Activated T-cell treated with anti-CD3 and anti-CD28 coated beads, Interleukin-2, amount 50 U/mL, for 72 hours (primary cell): ENCODE measurements at regions not wholly inside any gene's neighbourhood (a gene's known extent, or its start where the extent isn't known, plus 50 kb on each side); places are given as distances from the start of the nearest gene placed in this dataset.

ENCODE experiments used
- ATAC-seq, 2 donors: fragments of 150-1000 bp; cut with Tn5 transposase; replicated peaks in 1 of 2; 2 replicates each; pipeline ENCODE4 v1.10.0; 2021; ENCODE audit warnings: moderate library complexity in 2 of 2, mild to moderate bottlenecking in 1 of 2
- DNase-seq, 2 donors: peaks; one replicate each; pipeline ENCODE4 v3.0.0; 2021 to 2022; ENCODE audit warnings: mixed read lengths in 1 of 2
- H3K27ac Mint-ChIP-seq: one replicate; pipeline ENCODE4 v1.8.0; 2022; ENCODE audit warnings: mild to moderate bottlenecking, moderate library complexity, mixed read lengths
- H3K27me3 Mint-ChIP-seq: one replicate; pipeline ENCODE4 v1.8.0; 2022; ENCODE audit warnings: low read depth, mixed read lengths
- H3K36me3 Mint-ChIP-seq, 2 donors: one replicate each; pipeline ENCODE4 v1.8.0; 2022; ENCODE audit warnings: mixed read lengths in 2 of 2, mild to moderate bottlenecking in 1 of 2; ENCODE audit not compliant: insufficient read depth in 2 of 2
- H3K4me1 Mint-ChIP-seq: one replicate; pipeline ENCODE4 v1.8.0; 2022; ENCODE audit warnings: low read depth, mixed read lengths
- H3K4me3 Mint-ChIP-seq, 2 donors: one replicate each; pipeline ENCODE4 v1.8.0; 2022; ENCODE audit warnings: mild to moderate bottlenecking in 2 of 2, mixed read lengths in 2 of 2, moderate library complexity in 2 of 2
- H3K9me3 Mint-ChIP-seq, 2 donors: one replicate each; pipeline ENCODE4 v1.8.0; 2022; ENCODE audit warnings: mixed read lengths in 2 of 2

- H3K36me3 Mint-ChIP-seq: no peaks in the 10 kb centered on the region
- DNase-seq (peak; percentile 74 to 84), ATAC-seq (peak; percentile 94 to 96)
- H3K9me3 Mint-ChIP-seq: peaks cover 0 to 1% of the 10 kb centered on the region in 2 donors
- peaks cover 15% of the 10 kb centered on the region for H3K27me3 Mint-ChIP-seq
- no peak overlapping the region for H3K27ac Mint-ChIP-seq
- H3K4me1 Mint-ChIP-seq: peaks cover 12% of the 10 kb centered on the region
- H3K4me3 Mint-ChIP-seq: peak overlapping the region; percentile 59 to 65
These were observed 73.9 kb downstream of the CXCL12 start for GRCh38 chr10:44310762-44311562.

DNA sequence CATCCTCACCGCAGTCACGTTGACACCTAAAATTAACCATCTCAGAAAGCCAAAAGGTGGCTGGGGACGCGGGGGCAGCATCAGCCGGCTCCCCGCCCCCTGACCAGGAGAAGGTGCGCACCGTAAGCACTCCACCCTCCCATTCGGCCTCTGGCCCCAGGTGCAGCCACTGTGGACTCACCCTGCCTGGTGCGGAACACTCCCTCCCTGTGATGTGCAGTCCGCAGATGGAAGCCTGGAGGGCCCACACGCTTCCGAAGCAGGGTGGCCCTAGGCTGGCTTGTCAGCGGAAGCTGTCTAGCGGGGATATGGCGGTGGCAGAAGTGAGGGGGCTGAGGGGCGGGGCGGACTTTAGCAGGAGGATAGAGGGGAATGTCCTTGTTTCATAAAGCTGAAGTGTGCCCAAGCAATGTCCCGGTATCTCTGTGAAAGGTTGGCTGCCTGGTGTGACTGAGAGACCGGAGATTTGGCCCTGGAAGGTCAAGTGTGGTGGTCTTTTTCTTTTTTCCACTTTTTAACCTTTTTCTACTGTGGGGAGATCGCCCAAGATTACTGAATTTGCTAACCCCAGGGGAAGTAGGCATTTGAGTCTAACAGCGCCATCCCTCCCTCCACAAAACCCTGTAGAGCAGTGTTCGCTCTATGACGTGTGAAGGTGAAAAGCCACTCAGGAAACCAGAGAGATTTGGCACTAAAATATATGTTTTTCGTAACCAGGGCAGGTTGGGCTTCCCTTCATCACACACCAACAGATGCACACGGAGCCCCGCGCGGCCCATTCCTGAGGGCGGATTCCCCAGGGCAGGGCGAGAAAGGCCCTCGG is 74.7 kb downstream of the CXCL12 start:
- no peak overlapping the region for H3K27ac Mint-ChIP-seq

DNA sequence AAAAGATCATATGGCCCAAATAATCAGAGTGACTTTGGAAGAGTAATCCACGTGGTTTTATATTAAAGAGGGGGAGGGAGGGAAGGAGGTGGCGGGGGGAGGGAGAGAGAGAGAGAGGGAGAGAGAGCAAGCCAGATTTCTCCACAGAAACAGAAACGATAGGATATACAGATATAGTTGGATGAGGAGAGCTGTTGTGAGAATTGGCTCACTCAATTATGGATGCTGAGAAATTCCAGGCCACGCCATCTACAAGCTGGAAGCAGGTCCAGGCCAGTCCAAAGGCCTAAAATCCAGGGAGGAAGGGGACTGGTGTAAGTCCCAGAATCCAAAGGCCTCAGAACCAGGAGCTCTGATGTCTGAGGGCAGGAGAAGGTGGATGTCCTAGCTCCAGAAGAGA is 75.5 kb downstream of the CXCL12 start:
- peaks cover under 1 to 1% of the 10 kb centered on the region in 2 donors for H3K9me3 Mint-ChIP-seq
- peaks cover 19% of the 10 kb centered on the region for H3K27me3 Mint-ChIP-seq
- peaks cover 0 to under 1% of the 10 kb centered on the region in 2 donors for H3K36me3 Mint-ChIP-seq
- H3K27ac Mint-ChIP-seq: no peak overlapping the region
- H3K4me3 Mint-ChIP-seq: no peak overlapping the region
- DNase-seq (no peak), ATAC-seq (no peak)
- H3K4me1 Mint-ChIP-seq: peaks cover 12% of the 10 kb centered on the region

More for the DNA sequence above, 74.7 kb downstream of the CXCL12 start:
- Mint-ChIP-seq H3K4me1 (peaks cover 12% of the 10 kb centered on the region), H3K9me3 (peaks cover 0 to 1% of the 10 kb centered on the region in 2 donors), H3K36me3 (no peaks in the 10 kb centered on the region), H3K27me3 (peaks cover 15% of the 10 kb centered on the region), H3K4me3 (peak overlapping the region; percentile 42 to 65)
- ATAC-seq (peak; percentile 17 to 23), DNase-seq (peak in 1 of 2 donors; percentile 14)

DNA sequence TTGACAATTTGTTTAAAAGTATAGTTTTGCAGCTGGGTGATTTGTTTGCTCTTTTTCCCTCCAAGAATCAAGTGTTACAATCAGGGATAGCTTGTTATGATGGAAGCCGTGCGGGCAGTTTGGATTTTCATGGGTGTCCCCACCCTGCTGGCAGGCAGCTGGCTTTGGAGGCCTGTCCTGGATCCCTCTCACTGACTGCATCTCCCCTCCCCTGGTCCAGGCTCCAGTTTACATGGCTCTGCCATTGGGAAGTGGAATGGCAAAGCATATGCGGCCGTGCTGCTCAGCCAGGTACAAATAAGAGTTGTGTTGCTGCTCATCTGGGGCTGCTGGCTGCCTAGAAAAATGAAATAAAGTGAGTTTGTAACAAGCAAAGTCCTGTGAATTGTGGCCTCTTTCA is 76.0 kb downstream of the CXCL12 start:
- H3K4me3 Mint-ChIP-seq: no peak overlapping the region
- H3K9me3 Mint-ChIP-seq: peaks cover 3 to 5% of the 10 kb centered on the region in 2 donors
- peaks cover 12% of the 10 kb centered on the region for H3K4me1 Mint-ChIP-seq
- no peak overlapping the region for H3K27ac Mint-ChIP-seq
- H3K36me3 Mint-ChIP-seq: peaks cover 2 to 3% of the 10 kb centered on the region in 2 donors
- H3K27me3 Mint-ChIP-seq: peaks cover 23% of the 10 kb centered on the region
- DNase-seq (no peak), ATAC-seq (no peak)

DNA sequence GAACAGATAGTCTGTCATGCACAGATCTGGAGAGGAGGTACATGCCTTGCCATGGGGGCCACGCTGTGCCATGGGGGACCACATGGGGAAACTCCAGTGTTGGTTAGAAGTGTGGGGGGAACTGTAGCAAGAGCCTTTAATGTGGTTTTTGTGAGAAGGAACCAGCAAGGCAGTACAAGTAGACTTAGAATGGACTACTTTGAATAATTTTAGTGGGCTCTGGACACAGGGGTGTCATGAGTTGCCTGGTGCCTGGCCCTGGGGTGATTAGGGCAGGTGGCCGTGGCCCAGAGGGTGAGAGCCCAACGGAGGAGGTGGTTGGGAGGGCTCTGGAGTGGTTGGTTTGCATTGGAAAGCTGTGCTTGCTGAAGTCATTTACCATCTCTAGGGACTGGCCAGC is 77.2 kb downstream of the CXCL12 start:
- peaks cover 25% of the 10 kb centered on the region for H3K27me3 Mint-ChIP-seq
- H3K36me3 Mint-ChIP-seq: peaks cover 2 to 3% of the 10 kb centered on the region in 2 donors
- DNase-seq: no peak
- no peak overlapping the region for H3K4me3 Mint-ChIP-seq
- H3K9me3 Mint-ChIP-seq: peaks cover 3 to 5% of the 10 kb centered on the region in 2 donors
- ATAC-seq: no peak
- H3K27ac Mint-ChIP-seq: no peak overlapping the region
- peaks cover 12% of the 10 kb centered on the region for H3K4me1 Mint-ChIP-seq

DNA sequence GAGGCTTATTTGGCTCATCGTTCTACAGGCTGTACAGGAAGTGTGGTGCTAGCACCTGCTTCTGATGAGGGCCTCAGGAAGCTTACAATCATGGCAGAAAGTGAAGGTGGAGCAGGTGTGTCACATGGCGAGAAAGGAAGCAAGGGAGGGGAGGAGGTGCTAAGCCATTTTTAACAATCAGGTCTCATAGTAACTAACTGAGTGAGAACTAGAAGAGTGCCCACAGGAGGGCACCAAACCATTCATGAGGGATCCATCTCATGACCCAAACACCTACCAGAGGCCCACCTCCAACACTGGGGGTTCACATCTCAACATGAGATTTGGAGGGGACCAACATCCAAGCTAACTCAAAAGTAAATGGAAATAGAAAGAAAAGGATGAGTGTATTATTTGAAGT is 78.1 kb downstream of the CXCL12 start:
- ATAC-seq: no peak
- no peak for DNase-seq
- peak overlapping the region; percentile 9 for H3K27ac Mint-ChIP-seq
- H3K4me1 Mint-ChIP-seq: peaks cover 12% of the 10 kb centered on the region
- no peak overlapping the region for H3K4me3 Mint-ChIP-seq
- H3K36me3 Mint-ChIP-seq: peaks cover 2 to 3% of the 10 kb centered on the region in 2 donors
- H3K27me3 Mint-ChIP-seq: peaks cover 17% of the 10 kb centered on the region
- peaks cover 3 to 5% of the 10 kb centered on the region in 2 donors for H3K9me3 Mint-ChIP-seq

DNA sequence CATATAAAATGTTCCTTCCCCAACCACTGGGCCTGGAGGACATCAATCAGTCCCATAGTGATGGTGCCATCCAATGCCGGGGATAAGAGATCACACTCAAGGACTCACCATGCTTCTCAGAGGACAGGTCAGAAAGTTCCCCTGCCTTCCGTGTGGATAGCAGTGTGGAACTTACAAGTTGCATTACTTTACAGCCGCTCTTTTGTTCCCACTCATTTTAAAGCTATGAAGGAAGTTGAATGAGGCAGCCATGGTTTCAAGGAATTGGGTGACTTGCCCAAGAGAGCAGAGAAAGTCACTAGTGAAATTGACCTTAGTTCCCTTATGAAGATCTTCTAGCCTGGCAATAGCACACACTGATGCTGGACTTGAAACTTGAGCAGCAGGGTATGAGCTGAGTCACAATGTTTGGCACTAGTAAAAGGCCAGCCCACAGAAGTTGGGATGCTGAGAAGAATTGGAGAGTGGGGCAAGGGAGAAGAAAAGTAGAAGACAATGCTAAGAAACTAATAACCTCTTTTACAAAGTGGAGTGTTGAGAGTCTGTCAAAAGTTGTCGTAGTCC is 78.7 kb downstream of the CXCL12 start:
- no peak for ATAC-seq
- peaks cover 8% of the 10 kb centered on the region for H3K4me1 Mint-ChIP-seq
- no peak overlapping the region for H3K4me3 Mint-ChIP-seq
- H3K27me3 Mint-ChIP-seq: peaks cover 12% of the 10 kb centered on the region
- peaks cover 2 to 3% of the 10 kb centered on the region in 2 donors for H3K36me3 Mint-ChIP-seq
- peaks cover 3 to 5% of the 10 kb centered on the region in 2 donors for H3K9me3 Mint-ChIP-seq
- H3K27ac Mint-ChIP-seq: no peak overlapping the region
- no peak for DNase-seq

DNA sequence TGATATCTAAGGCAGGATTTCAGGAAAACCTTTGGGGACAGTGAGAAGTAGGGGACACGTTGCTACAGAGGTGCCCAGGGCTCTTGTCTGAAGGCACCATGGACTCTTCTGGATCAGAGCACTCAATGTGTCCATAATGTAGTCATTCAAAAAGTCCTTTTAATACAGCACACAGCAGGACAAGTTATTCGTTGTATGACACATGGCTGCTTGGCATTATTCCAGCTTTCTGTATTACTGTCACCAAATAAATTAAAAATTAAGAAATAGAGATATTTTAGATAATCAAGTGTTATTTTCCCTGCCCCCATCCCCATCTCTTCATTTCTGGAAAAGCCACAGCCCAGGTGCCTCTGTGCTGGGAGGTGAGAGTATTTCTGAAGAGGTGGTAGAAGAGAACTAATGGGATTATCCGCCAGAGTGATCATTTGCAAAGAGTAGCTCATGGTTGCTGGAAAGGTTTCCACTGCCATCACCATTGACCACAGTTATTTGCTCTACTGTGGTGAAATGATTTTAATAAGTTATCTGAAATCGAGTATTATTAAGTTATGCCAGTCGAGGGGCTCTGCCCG is 83.0 kb downstream of the CXCL12 start:
- no peak for ATAC-seq
- Mint-ChIP-seq H3K36me3 (peaks cover 2 to 3% of the 10 kb centered on the region in 2 donors), H3K4me3 (no peak overlapping the region), H3K27me3 (peaks cover 10% of the 10 kb centered on the region), H3K9me3 (peaks cover 3 to 5% of the 10 kb centered on the region in 2 donors), H3K4me1 (no peaks in the 10 kb centered on the region), H3K27ac (no peak overlapping the region)
- no peak for DNase-seq

- ATAC-seq: peak; percentile 87 to 93
- peaks cover 2 to 3% of the 10 kb centered on the region in 2 donors for H3K36me3 Mint-ChIP-seq
These were observed 83.9 kb downstream of the CXCL12 start for GRCh38 chr10:44300666-44301649.

GRCh38 chr10:44298713-44299112 is 86.2 kb downstream of the CXCL12 start:
- Mint-ChIP-seq H3K27me3 (peaks cover 5% of the 10 kb centered on the region), H3K9me3 (no peaks in the 10 kb centered on the region), H3K36me3 (no peaks in the 10 kb centered on the region), H3K4me3 (no peak overlapping the region), H3K4me1 (no peaks in the 10 kb centered on the region), H3K27ac (no peak overlapping the region)
- ATAC-seq (no peak), DNase-seq (no peak)

More at GRCh38 chr10:44300666-44301649, 83.9 kb downstream of the CXCL12 start:
- H3K9me3 Mint-ChIP-seq: peaks cover 1 to 5% of the 10 kb centered on the region in 2 donors
- H3K4me1 Mint-ChIP-seq: no peaks in the 10 kb centered on the region
- peaks cover 15% of the 10 kb centered on the region for H3K27me3 Mint-ChIP-seq
- peak; percentile 26 to 66 for DNase-seq
- no peak overlapping the region for H3K4me3 Mint-ChIP-seq
- H3K27ac Mint-ChIP-seq: no peak overlapping the region

DNA sequence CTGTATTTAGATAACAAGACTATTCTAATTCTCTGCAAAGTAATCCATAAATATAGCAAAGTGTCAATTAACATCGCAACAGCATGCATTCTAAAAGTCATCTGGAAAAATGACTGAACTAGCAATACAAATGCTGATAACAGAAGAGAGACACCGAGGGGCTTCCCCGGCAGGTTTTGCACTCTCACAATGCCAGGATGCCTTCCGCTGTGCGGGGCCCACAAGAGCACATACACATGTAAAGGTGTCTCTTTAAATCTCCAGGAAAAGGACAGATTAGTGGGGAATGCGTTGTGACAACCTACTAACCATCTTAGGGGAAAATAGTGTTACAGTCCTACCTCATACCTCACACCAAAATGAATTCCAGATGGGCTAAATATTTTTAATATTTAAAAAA is 86.9 kb downstream of the CXCL12 start:
- H3K9me3 Mint-ChIP-seq: no peaks in the 10 kb centered on the region
- DNase-seq (no peak), ATAC-seq (no peak)
- no peaks in the 10 kb centered on the region for H3K36me3 Mint-ChIP-seq
- H3K27ac Mint-ChIP-seq: no peak overlapping the region
- H3K27me3 Mint-ChIP-seq: peaks cover 4% of the 10 kb centered on the region
- H3K4me1 Mint-ChIP-seq: no peaks in the 10 kb centered on the region
- no peak overlapping the region for H3K4me3 Mint-ChIP-seq
